HL-60 (cell line): ENCODE measurements at regions not wholly inside any gene's neighbourhood (a gene's known extent, or its start where the extent isn't known, plus 50 kb on each side); places are given as distances from the start of the nearest gene placed in this dataset.

ENCODE experiments used
- GABPA ChIP-seq: IDR thresholded peaks from 2 replicates; pipeline ENCODE4 v1.6.1; 2012; ENCODE audit warnings: low read depth
- POLR2AphosphoS5 ChIP-seq: IDR thresholded peaks from 2 replicates; pipeline ENCODE4 v1.6.1; 2012; ENCODE audit warnings: low read depth
- TF ChIP-seq, protein P1 (sequence below): IDR thresholded peaks from one replicate; pipeline ENCODE4 v1.5.1; 2011; ENCODE audit warnings: low read length, control low read depth, inconsistent platforms; ENCODE audit not compliant: insufficient read depth
- TF ChIP-seq, protein P2 (sequence below): IDR thresholded peaks from 2 replicates; pipeline ENCODE4 v1.6.1; 2012; ENCODE audit warnings: low read depth; ENCODE audit not compliant: insufficient replicate concordance

DNA sequence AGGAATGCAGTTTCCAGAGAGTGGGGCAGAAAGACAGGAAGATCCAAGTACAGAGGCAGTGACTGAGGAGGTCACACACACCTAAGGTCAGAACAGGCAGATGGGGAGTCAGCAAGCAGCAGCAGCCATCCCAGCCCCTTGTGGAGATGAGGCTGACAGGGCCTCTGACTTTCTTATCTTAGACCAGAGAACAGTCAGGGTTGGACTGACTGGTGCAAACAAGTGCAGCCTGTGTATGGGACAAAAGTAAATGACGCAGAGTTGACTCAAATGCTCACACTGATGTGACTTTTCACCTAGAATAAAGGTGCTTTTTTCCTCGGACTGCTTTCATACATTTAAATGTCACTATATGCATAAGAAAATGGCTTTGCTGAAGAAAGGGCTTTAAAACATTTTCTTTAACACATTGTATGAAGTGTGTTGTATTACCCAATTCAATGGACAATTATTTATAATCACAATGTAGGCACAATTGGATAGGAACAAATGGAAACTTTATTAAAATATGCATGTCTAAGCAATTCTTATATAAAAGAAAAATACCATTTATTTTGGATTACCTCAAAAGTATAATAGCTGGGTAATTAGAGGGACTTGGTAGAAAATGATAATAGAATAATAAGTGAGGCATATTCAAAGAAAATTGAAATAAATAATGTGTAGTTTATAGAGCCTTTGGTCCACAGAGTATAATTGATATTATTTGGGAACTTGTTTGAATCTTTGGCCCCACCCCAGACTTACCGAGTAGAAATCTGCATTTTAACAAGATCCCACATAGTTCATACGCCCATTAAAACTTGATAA is 1321.5 kb upstream of the CELF4 start:
- TF ChIP-seq, protein P1, sequence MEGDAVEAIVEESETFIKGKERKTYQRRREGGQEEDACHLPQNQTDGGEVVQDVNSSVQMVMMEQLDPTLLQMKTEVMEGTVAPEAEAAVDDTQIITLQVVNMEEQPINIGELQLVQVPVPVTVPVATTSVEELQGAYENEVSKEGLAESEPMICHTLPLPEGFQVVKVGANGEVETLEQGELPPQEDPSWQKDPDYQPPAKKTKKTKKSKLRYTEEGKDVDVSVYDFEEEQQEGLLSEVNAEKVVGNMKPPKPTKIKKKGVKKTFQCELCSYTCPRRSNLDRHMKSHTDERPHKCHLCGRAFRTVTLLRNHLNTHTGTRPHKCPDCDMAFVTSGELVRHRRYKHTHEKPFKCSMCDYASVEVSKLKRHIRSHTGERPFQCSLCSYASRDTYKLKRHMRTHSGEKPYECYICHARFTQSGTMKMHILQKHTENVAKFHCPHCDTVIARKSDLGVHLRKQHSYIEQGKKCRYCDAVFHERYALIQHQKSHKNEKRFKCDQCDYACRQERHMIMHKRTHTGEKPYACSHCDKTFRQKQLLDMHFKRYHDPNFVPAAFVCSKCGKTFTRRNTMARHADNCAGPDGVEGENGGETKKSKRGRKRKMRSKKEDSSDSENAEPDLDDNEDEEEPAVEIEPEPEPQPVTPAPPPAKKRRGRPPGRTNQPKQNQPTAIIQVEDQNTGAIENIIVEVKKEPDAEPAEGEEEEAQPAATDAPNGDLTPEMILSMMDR, result no peak
- no peak for TF ChIP-seq POLR2AphosphoS5
- TF ChIP-seq GABPA, result no peak
- TF ChIP-seq, protein P2, sequence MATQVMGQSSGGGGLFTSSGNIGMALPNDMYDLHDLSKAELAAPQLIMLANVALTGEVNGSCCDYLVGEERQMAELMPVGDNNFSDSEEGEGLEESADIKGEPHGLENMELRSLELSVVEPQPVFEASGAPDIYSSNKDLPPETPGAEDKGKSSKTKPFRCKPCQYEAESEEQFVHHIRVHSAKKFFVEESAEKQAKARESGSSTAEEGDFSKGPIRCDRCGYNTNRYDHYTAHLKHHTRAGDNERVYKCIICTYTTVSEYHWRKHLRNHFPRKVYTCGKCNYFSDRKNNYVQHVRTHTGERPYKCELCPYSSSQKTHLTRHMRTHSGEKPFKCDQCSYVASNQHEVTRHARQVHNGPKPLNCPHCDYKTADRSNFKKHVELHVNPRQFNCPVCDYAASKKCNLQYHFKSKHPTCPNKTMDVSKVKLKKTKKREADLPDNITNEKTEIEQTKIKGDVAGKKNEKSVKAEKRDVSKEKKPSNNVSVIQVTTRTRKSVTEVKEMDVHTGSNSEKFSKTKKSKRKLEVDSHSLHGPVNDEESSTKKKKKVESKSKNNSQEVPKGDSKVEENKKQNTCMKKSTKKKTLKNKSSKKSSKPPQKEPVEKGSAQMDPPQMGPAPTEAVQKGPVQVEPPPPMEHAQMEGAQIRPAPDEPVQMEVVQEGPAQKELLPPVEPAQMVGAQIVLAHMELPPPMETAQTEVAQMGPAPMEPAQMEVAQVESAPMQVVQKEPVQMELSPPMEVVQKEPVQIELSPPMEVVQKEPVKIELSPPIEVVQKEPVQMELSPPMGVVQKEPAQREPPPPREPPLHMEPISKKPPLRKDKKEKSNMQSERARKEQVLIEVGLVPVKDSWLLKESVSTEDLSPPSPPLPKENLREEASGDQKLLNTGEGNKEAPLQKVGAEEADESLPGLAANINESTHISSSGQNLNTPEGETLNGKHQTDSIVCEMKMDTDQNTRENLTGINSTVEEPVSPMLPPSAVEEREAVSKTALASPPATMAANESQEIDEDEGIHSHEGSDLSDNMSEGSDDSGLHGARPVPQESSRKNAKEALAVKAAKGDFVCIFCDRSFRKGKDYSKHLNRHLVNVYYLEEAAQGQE, result no peak
